Fibroblast of villous mesenchyme (primary cell): ENCODE measurements at regions not wholly inside any gene's neighbourhood (a gene's known extent, or its start where the extent isn't known, plus 50 kb on each side); places are given as distances from the start of the nearest gene placed in this dataset.
"Not testable (repeated sequence)": the region's sequence is repeated elsewhere in the genome, so short reads cannot be mapped to it uniquely, and the experiment has no call there.

Experiments
- DNase-seq: peaks from one replicate; pipeline ENCODE4 v3.0.0-alpha.2; 2010; ENCODE audit warnings: low read depth
- H3K4me3 ChIP-seq: 2 replicates; pipeline ENCODE4 v1.5.1; 2011; ENCODE audit warnings: low read depth, mild to moderate bottlenecking, low read length
- TF ChIP-seq, protein P1 (sequence below): IDR thresholded peaks from 2 replicates; pipeline ENCODE4 v1.5.1; 2012; ENCODE audit warnings: low read depth, mild to moderate bottlenecking, low read length; ENCODE audit not compliant: insufficient read depth

DNA sequence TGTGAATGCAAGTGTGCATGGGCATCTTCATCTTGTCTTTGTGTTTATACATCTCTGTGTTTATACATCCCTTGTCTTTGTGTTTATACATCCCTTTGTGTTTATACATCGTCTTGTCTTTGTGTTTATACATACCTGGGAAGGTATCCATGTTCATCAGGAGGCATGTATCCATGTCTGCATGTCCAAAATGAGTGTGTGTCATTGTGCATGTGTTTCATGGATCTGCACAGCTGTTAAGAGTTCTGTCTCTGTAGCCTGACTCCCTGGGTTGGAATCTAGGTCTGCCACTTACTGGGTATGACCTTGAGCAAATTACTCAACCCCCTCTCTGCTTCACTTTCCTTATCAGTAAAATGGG, 50.1 kb upstream of the SIRPA start:
- DNase-seq: no peak
- TF ChIP-seq, protein P1, sequence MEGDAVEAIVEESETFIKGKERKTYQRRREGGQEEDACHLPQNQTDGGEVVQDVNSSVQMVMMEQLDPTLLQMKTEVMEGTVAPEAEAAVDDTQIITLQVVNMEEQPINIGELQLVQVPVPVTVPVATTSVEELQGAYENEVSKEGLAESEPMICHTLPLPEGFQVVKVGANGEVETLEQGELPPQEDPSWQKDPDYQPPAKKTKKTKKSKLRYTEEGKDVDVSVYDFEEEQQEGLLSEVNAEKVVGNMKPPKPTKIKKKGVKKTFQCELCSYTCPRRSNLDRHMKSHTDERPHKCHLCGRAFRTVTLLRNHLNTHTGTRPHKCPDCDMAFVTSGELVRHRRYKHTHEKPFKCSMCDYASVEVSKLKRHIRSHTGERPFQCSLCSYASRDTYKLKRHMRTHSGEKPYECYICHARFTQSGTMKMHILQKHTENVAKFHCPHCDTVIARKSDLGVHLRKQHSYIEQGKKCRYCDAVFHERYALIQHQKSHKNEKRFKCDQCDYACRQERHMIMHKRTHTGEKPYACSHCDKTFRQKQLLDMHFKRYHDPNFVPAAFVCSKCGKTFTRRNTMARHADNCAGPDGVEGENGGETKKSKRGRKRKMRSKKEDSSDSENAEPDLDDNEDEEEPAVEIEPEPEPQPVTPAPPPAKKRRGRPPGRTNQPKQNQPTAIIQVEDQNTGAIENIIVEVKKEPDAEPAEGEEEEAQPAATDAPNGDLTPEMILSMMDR: no peak
- no peak overlapping the region for H3K4me3 ChIP-seq

GRCh38 chr20:1844325-1845162, 50.7 kb upstream of the SIRPA start:
- H3K4me3 ChIP-seq: no peak overlapping the region
- DNase-seq: peak; percentile 95
- TF ChIP-seq, protein P1: no peak

GRCh38 chr20:1842281-1842680, 52.9 kb upstream of the SIRPA start:
- peak; percentile 34 for DNase-seq
- no peak overlapping the region for H3K4me3 ChIP-seq
- TF ChIP-seq, protein P1: no peak

DNA sequence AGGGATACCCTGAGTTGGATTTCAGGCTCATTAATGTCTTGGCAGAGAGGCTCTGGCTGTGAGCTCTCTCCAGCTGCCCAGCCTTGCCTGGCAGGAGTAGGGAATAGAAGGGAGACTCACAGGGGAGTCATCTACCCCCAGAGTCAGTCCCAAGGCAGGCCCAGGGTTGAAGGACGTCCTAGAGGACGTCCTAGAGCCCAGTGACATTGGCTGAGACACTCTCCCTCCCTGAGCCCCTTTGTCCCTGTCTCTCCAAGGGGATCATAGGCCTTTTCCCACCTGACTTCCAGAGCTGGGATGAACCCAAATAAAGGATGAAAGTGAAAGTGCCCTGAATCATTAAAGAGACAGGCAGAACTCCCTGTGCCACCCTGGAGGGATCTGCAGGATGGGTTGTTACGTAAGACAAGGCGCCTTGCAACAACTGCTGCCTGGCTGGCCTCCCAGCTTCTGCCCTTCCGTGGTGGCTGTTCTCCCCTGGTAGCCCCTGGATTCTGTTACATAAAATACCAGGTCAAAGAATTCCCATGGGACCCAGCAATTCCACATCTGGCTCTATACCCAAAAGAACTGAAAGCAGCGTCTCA, 53.6 kb upstream of the SIRPA start:
- TF ChIP-seq, protein P1: no peak
- no peak overlapping the region for H3K4me3 ChIP-seq
- peak; percentile 74 for DNase-seq

DNA sequence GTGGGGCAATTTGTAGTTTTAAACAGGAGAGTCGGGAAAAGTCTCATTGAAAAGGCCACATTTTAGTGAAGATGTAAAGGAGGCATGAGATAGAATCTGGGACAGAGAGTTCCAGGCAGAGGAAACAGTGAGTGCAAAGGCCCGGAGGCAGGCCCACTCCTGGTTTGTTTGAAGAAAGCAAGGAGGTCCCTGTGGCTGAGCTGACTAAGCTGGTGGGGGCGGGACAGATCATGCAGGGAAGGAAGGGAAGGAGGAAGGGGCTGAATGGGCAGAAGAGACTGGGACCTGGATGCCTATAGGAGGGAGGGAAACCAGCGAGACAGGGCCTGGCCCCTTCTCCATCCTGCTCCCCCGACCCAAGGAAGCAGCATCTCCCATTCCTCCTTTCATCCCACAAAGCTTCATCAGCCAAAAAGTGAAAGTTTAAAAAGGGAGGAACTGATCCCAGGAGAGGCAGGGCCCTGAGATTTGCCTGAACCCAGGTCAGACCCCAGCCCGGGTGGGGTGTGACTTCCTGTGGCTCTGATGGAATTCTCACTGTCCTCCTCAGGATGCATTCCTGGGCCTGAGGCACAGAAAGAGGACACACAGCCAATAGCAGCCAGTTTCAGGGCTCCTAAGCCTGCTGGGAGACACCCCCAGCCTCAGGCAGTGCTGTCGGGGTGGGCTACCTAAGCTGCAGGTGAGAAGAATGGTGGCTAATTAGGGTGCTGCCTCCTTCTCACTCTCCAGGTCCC, 54.2 kb upstream of the SIRPA start:
- no peak for DNase-seq

DNA sequence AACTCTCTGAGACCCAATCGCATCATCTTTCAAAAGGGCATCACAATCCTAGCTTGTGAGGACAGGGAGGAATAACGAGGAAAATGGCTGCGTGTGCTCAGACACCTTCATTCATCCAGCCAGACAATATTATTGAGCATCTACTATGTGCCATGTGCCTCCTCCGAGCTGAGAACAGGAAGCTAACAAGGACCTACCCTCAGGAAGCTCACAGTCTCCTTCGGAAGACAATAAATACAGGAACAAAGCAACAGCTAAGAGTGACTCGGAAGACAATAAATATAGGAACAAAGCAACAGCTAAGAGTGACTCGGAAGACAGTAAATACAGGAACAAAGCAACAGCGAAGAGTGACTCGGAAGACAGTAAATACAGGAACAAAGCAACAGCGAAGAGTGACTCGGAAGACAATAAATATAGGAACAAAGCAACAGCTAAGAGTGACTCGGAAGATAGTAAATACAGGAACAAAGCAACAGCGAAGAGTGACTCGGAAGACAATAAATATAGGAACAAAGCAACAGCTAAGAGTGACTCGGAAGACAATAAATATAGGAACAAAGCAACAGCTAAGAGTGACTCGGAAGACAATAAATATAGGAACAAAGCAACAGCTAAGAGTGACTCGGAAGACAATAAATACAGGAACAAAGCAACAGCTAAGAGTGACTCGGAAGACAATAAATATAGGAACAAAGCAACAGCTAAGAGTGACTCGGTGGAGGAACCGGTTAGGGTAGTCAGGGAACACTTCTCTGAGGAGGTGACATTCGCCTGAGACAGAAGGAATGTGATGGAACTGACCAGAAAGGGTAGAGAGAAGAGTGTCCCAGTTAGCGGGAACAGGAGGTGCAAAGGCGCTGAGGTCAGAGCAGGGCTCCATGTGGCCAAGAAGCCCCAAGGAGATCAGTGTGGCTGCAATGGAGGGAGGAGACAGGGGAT, 55.6 kb upstream of the SIRPA start:
- not testable (repeated sequence) for DNase-seq

More for the DNA sequence above, 54.2 kb upstream of the SIRPA start:
- TF ChIP-seq, protein P1: no peak
- no peak overlapping the region for H3K4me3 ChIP-seq

More for the DNA sequence above, 55.6 kb upstream of the SIRPA start:
- not testable (repeated sequence) for H3K4me3 ChIP-seq
